Mammary epithelial cell (primary cell): ENCODE measurements at regions not wholly inside any gene's neighbourhood (a gene's known extent, or its start where the extent isn't known, plus 50 kb on each side); places are given as distances from the start of the nearest gene placed in this dataset.

Experiments
- EZH2 ChIP-seq: IDR thresholded peaks from 2 replicates; pipeline ENCODE4 v1.6.1; 2012; ENCODE audit warnings: low read length, inconsistent platforms, borderline replicate concordance
- TF ChIP-seq, protein P1 (sequence below), 2 donors: IDR thresholded peaks in 1 of 2; conservative IDR thresholded peaks in 1 of 2; 2 replicates each; pipeline ENCODE4 v1.5.1; 2011 to 2012; ENCODE audit warnings: inconsistent platforms in 2 of 2, low read length in 2 of 2, mild to moderate bottlenecking in 2 of 2, control low read depth in 1 of 2, low read depth in 1 of 2; ENCODE audit not compliant: insufficient read depth in 1 of 2; ENCODE audit errors: extremely low read depth in 1 of 2

DNA sequence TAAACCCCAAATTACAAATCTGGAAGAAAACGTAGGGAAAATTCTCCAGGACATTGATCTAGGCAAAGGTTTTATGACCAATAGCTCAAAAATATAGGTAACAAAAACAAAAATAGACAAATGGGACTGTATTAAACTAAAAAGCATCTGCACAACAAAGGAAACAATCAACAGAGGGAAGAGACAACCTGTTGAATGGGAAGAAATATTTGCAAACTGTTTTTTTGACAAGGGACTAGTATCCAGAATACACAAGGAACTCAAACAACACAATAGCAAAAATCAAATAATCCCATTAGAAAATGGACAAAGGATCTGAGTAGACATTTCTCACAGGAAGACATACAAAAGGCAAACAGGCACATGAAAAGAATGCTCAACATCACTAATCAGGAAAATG lies 386.3 kb downstream of the ENC1 start:
- TF ChIP-seq, protein P1, sequence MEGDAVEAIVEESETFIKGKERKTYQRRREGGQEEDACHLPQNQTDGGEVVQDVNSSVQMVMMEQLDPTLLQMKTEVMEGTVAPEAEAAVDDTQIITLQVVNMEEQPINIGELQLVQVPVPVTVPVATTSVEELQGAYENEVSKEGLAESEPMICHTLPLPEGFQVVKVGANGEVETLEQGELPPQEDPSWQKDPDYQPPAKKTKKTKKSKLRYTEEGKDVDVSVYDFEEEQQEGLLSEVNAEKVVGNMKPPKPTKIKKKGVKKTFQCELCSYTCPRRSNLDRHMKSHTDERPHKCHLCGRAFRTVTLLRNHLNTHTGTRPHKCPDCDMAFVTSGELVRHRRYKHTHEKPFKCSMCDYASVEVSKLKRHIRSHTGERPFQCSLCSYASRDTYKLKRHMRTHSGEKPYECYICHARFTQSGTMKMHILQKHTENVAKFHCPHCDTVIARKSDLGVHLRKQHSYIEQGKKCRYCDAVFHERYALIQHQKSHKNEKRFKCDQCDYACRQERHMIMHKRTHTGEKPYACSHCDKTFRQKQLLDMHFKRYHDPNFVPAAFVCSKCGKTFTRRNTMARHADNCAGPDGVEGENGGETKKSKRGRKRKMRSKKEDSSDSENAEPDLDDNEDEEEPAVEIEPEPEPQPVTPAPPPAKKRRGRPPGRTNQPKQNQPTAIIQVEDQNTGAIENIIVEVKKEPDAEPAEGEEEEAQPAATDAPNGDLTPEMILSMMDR (conservative IDR thresholded peaks at IDR 0.05 in 1 of 2, IDR thresholded peaks at IDR 0.05 in 1 of 2; ENCODE audit: extremely low read depth in 1 of 2, insufficient read depth in 1 of 2, low read depth in 1 of 2, low read length in 2 of 2) = no peak
- TF ChIP-seq EZH2 = no peak
